ENCODE measurements at regions not wholly inside any gene's neighbourhood (a gene's known extent, or its start where the extent isn't known, plus 50 kb on each side); places are given as distances from the start of the nearest gene placed in this dataset.

- TF ChIP-seq SIN3A (IDR thresholded peaks at IDR 0.05; ENCODE audit: borderline replicate concordance, insufficient read depth, low read length) (no peak), POLR2AphosphoS5 (IDR thresholded peaks at IDR 0.05; ENCODE audit: low read depth, low read length) (no peak), FOXP2 (optimal IDR thresholded peaks at IDR 0.05; ENCODE audit: borderline replicate concordance, extremely low read depth, extremely low read length, insufficient read depth) (no peak), TAF1 (IDR thresholded peaks at IDR 0.05; ENCODE audit: borderline replicate concordance, insufficient read depth, low read length) (no peak), REST (IDR thresholded peaks at IDR 0.05; ENCODE audit: insufficient read depth in 1 of 2, low read depth in 2 of 2, low read length in 2 of 2) (no peak)
Measured at GRCh38 chr7:39810204-39810642, 139.8 kb upstream of the CDK13 start.

- TF ChIP-seq SIN3A (IDR thresholded peaks at IDR 0.05; ENCODE audit: borderline replicate concordance, insufficient read depth, low read length) (no peak), REST (IDR thresholded peaks at IDR 0.05; ENCODE audit: insufficient read depth in 1 of 2, low read depth in 2 of 2, low read length in 2 of 2) (no peak), FOXP2 (optimal IDR thresholded peaks at IDR 0.05; ENCODE audit: borderline replicate concordance, extremely low read depth, extremely low read length, insufficient read depth) (no peak), TAF1 (IDR thresholded peaks at IDR 0.05; ENCODE audit: borderline replicate concordance, insufficient read depth, low read length) (no peak), POLR2AphosphoS5 (IDR thresholded peaks at IDR 0.05; ENCODE audit: low read depth, low read length) (no peak)
Measured at GRCh38 chr7:39810710-39811109, 139.3 kb upstream of the CDK13 start.

- TF ChIP-seq SIN3A (IDR thresholded peaks at IDR 0.05; ENCODE audit: borderline replicate concordance, insufficient read depth, low read length) (no peak; the same call in 1 of the 2 replicates), POLR2AphosphoS5 (IDR thresholded peaks at IDR 0.05; ENCODE audit: low read depth, low read length) (peak; percentile 31; the same call in 1 of the 2 replicates), FOXP2 (optimal IDR thresholded peaks at IDR 0.05; ENCODE audit: borderline replicate concordance, extremely low read depth, extremely low read length, insufficient read depth) (peak; percentile 23), TAF1 (IDR thresholded peaks at IDR 0.05; ENCODE audit: borderline replicate concordance, insufficient read depth, low read length) (no peak), REST (IDR thresholded peaks at IDR 0.05; ENCODE audit: insufficient read depth in 1 of 2, low read depth in 2 of 2, low read length in 2 of 2) (no peak)
Measured at GRCh38 chr7:39811161-39811614, 138.9 kb upstream of the CDK13 start.

- no peak for TF ChIP-seq SIN3A (IDR thresholded peaks at IDR 0.05; ENCODE audit: borderline replicate concordance, insufficient read depth, low read length)
- no peak for TF ChIP-seq FOXP2 (optimal IDR thresholded peaks at IDR 0.05; ENCODE audit: borderline replicate concordance, extremely low read depth, extremely low read length, insufficient read depth)
- TF ChIP-seq REST (IDR thresholded peaks at IDR 0.05; ENCODE audit: insufficient read depth in 1 of 2, low read depth in 2 of 2, low read length in 2 of 2): no peak
- TF ChIP-seq TAF1 (IDR thresholded peaks at IDR 0.05; ENCODE audit: borderline replicate concordance, insufficient read depth, low read length): no peak
- TF ChIP-seq POLR2AphosphoS5 (IDR thresholded peaks at IDR 0.05; ENCODE audit: low read depth, low read length): no peak
Measured at GRCh38 chr7:39816462-39817060, 133.5 kb upstream of the CDK13 start.

All from PFSK-1 (cell line).